ENCODE measurements at regions not wholly inside any gene's neighbourhood (a gene's known extent, or its start where the extent isn't known, plus 50 kb on each side); places are given as distances from the start of the nearest gene placed in this dataset.

DNA sequence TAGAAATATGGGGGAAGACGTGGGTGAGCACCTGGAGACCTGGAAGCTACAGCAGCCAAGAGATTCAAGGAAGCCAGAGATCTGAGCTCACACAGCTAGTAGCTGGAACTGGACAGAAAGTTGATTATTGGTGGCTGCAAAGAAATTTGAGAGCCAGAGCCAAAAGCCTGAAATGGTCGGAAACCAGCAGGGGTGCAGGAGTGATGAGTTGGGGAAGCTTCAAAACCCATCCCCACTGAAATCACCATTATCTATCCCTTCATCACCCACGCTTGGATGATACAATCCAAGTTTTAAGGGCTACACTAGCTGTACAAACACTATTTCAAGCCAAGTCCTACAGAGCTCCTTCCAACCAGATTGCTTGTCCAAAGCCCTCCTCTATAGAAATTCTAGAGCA is 296.1 kb upstream of the NEBL start:
- no peaks in the 10 kb centered on the region for H3K27me3 ChIP-seq (ENCODE audit: insufficient read depth, insufficient read length)
- no peak for TF ChIP-seq SUZ12 (IDR thresholded peaks at IDR 0.05; ENCODE audit: extremely low read depth, insufficient read depth, insufficient read length)
- TF ChIP-seq YY1 (IDR thresholded peaks at IDR 0.05; ENCODE audit: insufficient read depth, insufficient read length): no peak
- TF ChIP-seq ZNF274 (IDR thresholded peaks at IDR 0.05; ENCODE audit: low read depth, low read length): no peak
- no peaks in the 10 kb centered on the region for H3K36me3 ChIP-seq (ENCODE audit: insufficient read depth, insufficient read length, low read length)
- no peaks in the 10 kb centered on the region for H3K4me1 ChIP-seq (ENCODE audit: insufficient read depth, insufficient read length)
- peaks cover 13% of the 10 kb centered on the region for H3K9me3 ChIP-seq (ENCODE audit: insufficient read depth, low read length)
- no peak overlapping the region for H3K4me3 ChIP-seq (ENCODE audit: insufficient read length, low read depth)
- H3K9ac ChIP-seq (ENCODE audit: insufficient read length, low read depth): no peak overlapping the region
- no peak for DNase-seq (ENCODE audit: low read depth, low spot score)

DNA sequence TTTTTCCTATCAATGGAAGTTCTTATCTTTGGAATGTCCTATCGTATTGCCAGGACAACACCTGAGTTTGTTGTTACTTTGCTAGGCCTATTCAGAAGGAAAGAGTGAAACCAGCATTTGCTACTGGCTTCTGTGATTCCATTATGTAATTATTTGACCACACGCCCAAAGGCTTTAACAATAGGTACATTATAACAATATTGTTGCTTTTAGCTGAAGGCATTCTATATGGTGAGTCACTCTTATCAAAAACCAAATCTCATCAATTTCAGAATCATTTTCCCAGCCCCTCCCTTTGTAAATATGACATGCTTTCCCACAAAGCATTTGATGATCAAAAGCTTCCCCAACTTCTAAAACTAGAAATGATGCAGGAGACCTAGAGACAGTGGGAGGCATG is 294.4 kb upstream of the NEBL start:
- Histone ChIP-seq H3K9ac (ENCODE audit: insufficient read length, low read depth) (no peak overlapping the region), H3K9me3 (ENCODE audit: insufficient read depth, low read length) (peaks cover 4% of the 10 kb centered on the region; the same call in 1 of the 2 replicates), H3K36me3 (ENCODE audit: insufficient read depth, insufficient read length, low read length) (no peaks in the 10 kb centered on the region), H3K4me3 (ENCODE audit: insufficient read length, low read depth) (no peak overlapping the region), H3K4me1 (ENCODE audit: insufficient read depth, insufficient read length) (no peaks in the 10 kb centered on the region), H3K27me3 (ENCODE audit: insufficient read depth, insufficient read length) (no peaks in the 10 kb centered on the region)
- DNase-seq (ENCODE audit: low read depth, low spot score): no peak
- TF ChIP-seq ZNF274 (IDR thresholded peaks at IDR 0.05; ENCODE audit: low read depth, low read length) (no peak), YY1 (IDR thresholded peaks at IDR 0.05; ENCODE audit: insufficient read depth, insufficient read length) (no peak), SUZ12 (IDR thresholded peaks at IDR 0.05; ENCODE audit: extremely low read depth, insufficient read depth, insufficient read length) (no peak)

DNA sequence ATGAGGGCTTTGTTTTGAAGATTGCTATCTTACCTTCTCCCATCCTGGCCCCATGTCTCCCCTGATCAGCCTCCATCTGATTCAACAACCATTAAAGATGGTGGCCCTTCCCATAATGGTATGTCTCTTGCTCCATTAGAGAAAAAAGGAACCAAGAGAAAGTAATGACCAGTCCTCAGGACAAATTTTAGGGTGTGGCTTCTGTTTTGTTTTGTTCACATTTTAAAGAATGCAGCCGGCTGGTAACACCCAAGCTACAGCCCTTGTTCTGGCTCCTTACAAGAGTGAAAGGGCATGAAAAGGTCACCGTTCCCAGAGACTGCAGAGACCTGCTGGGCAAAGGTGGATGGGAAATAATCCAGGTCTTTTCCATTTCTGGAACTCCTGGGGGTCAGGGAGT is 287.9 kb upstream of the NEBL start:
- TF ChIP-seq YY1 (IDR thresholded peaks at IDR 0.05; ENCODE audit: insufficient read depth, insufficient read length) (no peak), ZNF274 (IDR thresholded peaks at IDR 0.05; ENCODE audit: low read depth, low read length) (no peak), SUZ12 (IDR thresholded peaks at IDR 0.05; ENCODE audit: extremely low read depth, insufficient read depth, insufficient read length) (no peak)
- no peak for DNase-seq (ENCODE audit: low read depth, low spot score)
- Histone ChIP-seq H3K36me3 (ENCODE audit: insufficient read depth, insufficient read length, low read length) (no peaks in the 10 kb centered on the region), H3K9ac (ENCODE audit: insufficient read length, low read depth) (no peak overlapping the region), H3K4me1 (ENCODE audit: insufficient read depth, insufficient read length) (no peaks in the 10 kb centered on the region), H3K9me3 (ENCODE audit: insufficient read depth, low read length) (peaks cover 9% of the 10 kb centered on the region; the same call in 1 of the 2 replicates), H3K4me3 (ENCODE audit: insufficient read length, low read depth) (no peak overlapping the region), H3K27me3 (ENCODE audit: insufficient read depth, insufficient read length) (no peaks in the 10 kb centered on the region)

DNA sequence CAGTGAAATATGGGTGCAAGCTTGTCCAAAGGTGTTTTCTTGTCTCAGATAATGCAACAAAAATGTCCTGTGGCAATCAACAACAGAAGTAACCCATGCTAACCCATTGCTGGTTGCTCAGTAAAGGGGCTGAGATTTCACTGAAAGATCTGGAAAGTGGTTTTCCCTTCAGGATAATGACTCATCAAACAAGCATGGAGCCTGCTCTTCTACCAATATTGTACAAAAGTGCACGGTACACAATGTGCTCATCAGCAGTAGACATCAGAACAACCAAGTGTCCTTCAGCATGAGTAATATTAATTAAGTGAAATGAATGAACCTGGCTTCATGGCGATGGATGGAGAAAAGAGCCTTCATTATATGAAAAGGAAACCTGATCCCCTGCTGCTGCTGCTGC is 287.1 kb upstream of the NEBL start:
- Histone ChIP-seq H3K9ac (ENCODE audit: insufficient read length, low read depth) (no peak overlapping the region), H3K9me3 (ENCODE audit: insufficient read depth, low read length) (peaks cover 14% of the 10 kb centered on the region; the same call in 1 of the 2 replicates), H3K4me1 (ENCODE audit: insufficient read depth, insufficient read length) (no peaks in the 10 kb centered on the region), H3K4me3 (ENCODE audit: insufficient read length, low read depth) (no peak overlapping the region), H3K27me3 (ENCODE audit: insufficient read depth, insufficient read length) (no peaks in the 10 kb centered on the region), H3K36me3 (ENCODE audit: insufficient read depth, insufficient read length, low read length) (no peaks in the 10 kb centered on the region)
- TF ChIP-seq ZNF274 (IDR thresholded peaks at IDR 0.05; ENCODE audit: low read depth, low read length) (no peak), SUZ12 (IDR thresholded peaks at IDR 0.05; ENCODE audit: extremely low read depth, insufficient read depth, insufficient read length) (no peak), YY1 (IDR thresholded peaks at IDR 0.05; ENCODE audit: insufficient read depth, insufficient read length) (no peak)
- no peak for DNase-seq (ENCODE audit: low read depth, low spot score)

DNA sequence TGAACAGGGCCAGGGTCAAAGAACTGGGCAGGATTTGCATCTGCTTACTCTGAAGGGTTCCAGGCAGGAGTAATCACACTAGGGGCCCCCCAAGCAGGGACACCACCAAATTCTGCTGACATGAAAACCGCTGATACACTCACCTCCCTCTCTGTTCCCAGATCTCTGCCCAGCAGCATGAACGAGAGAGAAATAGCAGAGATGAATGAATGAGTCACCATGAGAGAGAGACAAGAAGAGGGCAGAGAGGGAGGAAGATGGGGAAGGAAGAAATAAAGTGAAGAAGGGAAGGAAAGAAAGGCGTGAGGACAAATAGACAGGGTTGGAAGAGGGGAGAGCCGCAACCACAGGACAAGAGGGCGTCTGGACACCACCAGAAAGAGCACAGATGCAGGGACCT is 285.9 kb upstream of the NEBL start:
- DNase-seq (ENCODE audit: low read depth, low spot score): no peak
- Histone ChIP-seq H3K9ac (ENCODE audit: insufficient read length, low read depth) (no peak overlapping the region), H3K4me1 (ENCODE audit: insufficient read depth, insufficient read length) (no peaks in the 10 kb centered on the region), H3K9me3 (ENCODE audit: insufficient read depth, low read length) (peaks cover 15% of the 10 kb centered on the region; the same call in 1 of the 2 replicates), H3K36me3 (ENCODE audit: insufficient read depth, insufficient read length, low read length) (no peaks in the 10 kb centered on the region), H3K4me3 (ENCODE audit: insufficient read length, low read depth) (no peak overlapping the region), H3K27me3 (ENCODE audit: insufficient read depth, insufficient read length) (no peaks in the 10 kb centered on the region)
- TF ChIP-seq SUZ12 (IDR thresholded peaks at IDR 0.05; ENCODE audit: extremely low read depth, insufficient read depth, insufficient read length) (no peak), YY1 (IDR thresholded peaks at IDR 0.05; ENCODE audit: insufficient read depth, insufficient read length) (no peak), ZNF274 (IDR thresholded peaks at IDR 0.05; ENCODE audit: low read depth, low read length) (no peak)

DNA sequence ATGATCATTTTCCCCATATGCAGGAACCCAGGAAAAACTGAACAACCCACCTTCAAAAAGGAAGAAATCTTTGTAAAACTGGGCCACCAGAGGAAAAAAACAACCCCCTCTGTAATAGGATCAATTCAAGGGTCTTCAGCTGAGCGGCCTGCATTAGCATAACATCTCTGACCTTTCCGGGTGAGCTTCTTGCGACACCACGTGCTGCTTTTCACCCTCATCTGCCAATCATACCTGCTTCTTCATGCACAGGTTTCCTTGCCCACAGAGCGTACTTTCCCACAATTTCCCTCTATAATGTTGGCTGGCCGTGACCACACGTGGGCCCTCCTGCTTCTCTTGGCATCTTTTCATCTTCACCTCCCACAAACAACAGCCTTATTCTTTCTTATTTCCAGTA is 284.3 kb upstream of the NEBL start:
- Histone ChIP-seq H3K9ac (ENCODE audit: insufficient read length, low read depth) (no peak overlapping the region), H3K4me1 (ENCODE audit: insufficient read depth, insufficient read length) (no peaks in the 10 kb centered on the region), H3K4me3 (ENCODE audit: insufficient read length, low read depth) (no peak overlapping the region), H3K9me3 (ENCODE audit: insufficient read depth, low read length) (peaks cover 15% of the 10 kb centered on the region; the same call in 1 of the 2 replicates), H3K36me3 (ENCODE audit: insufficient read depth, insufficient read length, low read length) (no peaks in the 10 kb centered on the region), H3K27me3 (ENCODE audit: insufficient read depth, insufficient read length) (no peaks in the 10 kb centered on the region)
- no peak for TF ChIP-seq ZNF274 (IDR thresholded peaks at IDR 0.05; ENCODE audit: low read depth, low read length)
- TF ChIP-seq YY1 (IDR thresholded peaks at IDR 0.05; ENCODE audit: insufficient read depth, insufficient read length): no peak
- no peak for TF ChIP-seq SUZ12 (IDR thresholded peaks at IDR 0.05; ENCODE audit: extremely low read depth, insufficient read depth, insufficient read length)
- no peak for DNase-seq (ENCODE audit: low read depth, low spot score)

DNA sequence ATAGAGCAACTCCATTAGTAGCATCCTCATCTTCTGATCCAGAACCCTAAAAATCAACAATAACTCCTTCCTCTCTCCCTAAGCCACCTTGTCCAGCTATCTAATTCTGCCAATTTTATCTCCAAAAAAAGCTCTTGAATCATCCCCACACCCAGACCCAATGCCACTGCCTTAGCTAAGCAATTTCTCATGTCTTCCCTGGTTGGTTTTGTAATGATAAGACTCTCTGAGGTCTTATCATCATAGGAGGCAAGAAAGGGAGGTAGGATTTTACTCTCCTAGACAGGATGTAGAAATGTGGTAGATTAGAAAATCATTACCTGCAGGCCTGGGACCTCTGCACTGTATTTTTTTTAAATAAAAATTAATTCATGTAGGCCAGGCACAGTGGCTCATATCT is 283.5 kb upstream of the NEBL start:
- no peak for TF ChIP-seq ZNF274 (IDR thresholded peaks at IDR 0.05; ENCODE audit: low read depth, low read length)
- no peak for TF ChIP-seq YY1 (IDR thresholded peaks at IDR 0.05; ENCODE audit: insufficient read depth, insufficient read length)
- TF ChIP-seq SUZ12 (IDR thresholded peaks at IDR 0.05; ENCODE audit: extremely low read depth, insufficient read depth, insufficient read length): no peak
- Histone ChIP-seq H3K27me3 (ENCODE audit: insufficient read depth, insufficient read length) (peaks cover under 1% of the 10 kb centered on the region), H3K4me1 (ENCODE audit: insufficient read depth, insufficient read length) (no peaks in the 10 kb centered on the region), H3K4me3 (ENCODE audit: insufficient read length, low read depth) (no peak overlapping the region), H3K9ac (ENCODE audit: insufficient read length, low read depth) (no peak overlapping the region), H3K36me3 (ENCODE audit: insufficient read depth, insufficient read length, low read length) (no peaks in the 10 kb centered on the region), H3K9me3 (ENCODE audit: insufficient read depth, low read length) (peaks cover 15% of the 10 kb centered on the region; the same call in 1 of the 2 replicates)
- DNase-seq (ENCODE audit: low read depth, low spot score): no peak

All from NT2/D1 (cell line).